GM19463 (cell line): ENCODE measurements at regions not wholly inside any gene's neighbourhood (a gene's known extent, or its start where the extent isn't known, plus 50 kb on each side); places are given as distances from the start of the nearest gene placed in this dataset.

Source experiments
- ATAC-seq: cut with Tn5 transposase; IDR thresholded peaks from one replicate; pipeline ENCODE4 v1.9.1; 2021; ENCODE audit warnings: mild to moderate bottlenecking, moderate library complexity; ENCODE audit not compliant: unreplicated experiment

GRCh38 chr1:59046730-59047157 is 250.2 kb upstream of the FGGY start:
- peak; percentile 97 for ATAC-seq

- no peak for ATAC-seq
Measured at GRCh38 chr1:59051007-59051406, 245.9 kb upstream of the FGGY start.

DNA sequence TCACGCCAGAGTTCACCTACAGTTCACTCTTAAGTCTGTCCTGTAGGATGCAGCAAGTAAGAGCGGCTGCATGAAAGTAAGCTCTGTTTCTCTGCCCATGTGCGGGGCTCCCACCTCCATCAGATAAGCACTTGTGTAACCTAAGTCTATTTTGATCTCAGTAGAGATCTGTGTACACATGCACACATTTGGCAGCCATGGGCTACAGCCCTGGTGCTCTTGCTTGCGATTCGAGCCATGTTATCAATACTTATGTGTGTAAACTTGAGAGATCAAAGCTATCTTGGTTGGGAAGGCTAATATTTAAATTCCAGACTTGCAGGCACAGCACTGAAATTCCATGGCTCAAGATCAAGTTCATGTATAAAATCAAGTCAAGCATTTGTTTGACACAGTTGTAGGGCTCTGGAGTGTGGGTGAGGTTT is 244.7 kb upstream of the FGGY start:
- ATAC-seq: no peak

GRCh38 chr1:59054172-59054571 is 242.7 kb upstream of the FGGY start:
- no peak for ATAC-seq

- no peak for ATAC-seq
Measured at GRCh38 chr1:59055908-59056719, 240.8 kb upstream of the FGGY start.

- ATAC-seq: no peak
Measured at GRCh38 chr1:59057211-59057694, 239.6 kb upstream of the FGGY start.

DNA sequence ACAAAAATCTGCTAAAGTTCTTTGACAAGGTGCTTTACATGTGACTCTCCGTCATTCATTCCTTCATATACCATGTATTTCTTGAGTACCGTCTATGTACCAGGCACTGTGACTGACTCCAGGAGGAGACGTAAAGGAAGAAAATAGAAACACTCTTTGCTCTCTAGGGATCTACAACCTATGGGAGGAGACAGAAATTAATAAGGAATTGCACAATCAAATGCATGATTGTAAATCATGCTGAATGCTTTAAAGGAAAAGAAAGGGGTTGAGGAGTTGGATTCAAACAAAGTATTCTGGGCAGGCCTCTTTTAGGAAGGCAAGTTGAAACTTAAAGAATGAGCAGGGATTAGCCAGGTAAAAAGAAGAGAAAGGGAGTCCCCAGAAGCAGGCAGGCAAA is 239.1 kb upstream of the FGGY start:
- ATAC-seq: no peak

DNA sequence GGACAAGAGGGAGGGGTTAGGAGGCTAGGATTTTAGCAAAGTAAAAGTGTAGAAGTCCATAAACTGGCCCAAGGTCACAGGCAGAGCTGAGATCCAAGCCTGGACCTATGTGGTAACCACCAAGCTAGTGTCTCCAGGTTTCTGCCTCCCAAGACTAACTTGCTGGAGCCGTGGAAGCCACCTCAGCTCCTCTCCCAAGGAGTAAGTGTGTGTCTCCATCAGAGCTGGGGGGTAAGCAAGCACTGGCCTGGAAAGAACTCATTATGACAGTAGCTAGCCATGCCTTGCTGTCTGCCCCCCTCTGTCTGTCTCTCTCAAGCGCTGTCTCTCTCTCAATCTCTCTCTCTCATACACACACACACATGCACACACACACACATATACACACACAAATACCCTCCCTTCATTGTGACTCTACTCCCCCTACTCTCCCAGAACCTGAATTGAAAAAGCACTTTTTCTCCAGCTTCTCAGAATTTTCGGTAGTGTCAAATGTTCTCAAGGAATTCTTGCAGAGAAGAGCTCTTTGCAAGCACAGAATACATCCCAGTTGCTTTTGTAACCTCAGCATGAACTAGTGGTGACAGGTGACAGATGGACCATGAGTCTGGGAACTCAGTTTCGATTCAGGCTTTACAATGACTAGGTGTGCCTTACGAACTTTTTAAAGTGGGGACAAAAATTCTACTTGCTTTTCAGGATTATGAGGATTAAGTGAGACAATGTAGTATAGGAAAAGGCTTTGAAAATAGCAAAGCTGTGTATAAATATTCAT is 238.0 kb upstream of the FGGY start:
- no peak for ATAC-seq

- no peak for ATAC-seq
Measured at GRCh38 chr1:59061876-59062275, 235.0 kb upstream of the FGGY start.

- no peak for ATAC-seq
Measured at GRCh38 chr1:59062743-59063142, 234.2 kb upstream of the FGGY start.

DNA sequence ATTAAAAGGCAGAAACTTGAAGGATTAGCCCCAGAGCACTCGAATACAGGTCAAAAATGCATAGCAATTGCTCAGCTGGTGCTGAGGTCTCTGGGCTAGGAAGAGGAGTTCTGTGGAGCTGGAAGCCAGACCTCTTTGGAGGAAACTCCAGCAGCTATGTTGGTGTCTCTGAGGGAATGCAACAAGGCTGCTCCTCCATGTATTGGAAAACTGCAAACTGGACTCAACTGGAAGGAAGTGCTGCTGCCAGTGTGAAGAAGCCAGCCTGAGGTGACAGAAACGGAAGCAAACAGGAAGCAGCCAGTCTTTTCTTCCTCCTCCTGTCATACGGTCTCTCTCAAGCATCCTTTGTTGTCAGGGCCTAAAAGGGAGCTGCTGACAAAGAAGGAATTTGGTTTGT is 233.4 kb upstream of the FGGY start:
- ATAC-seq: no peak

GRCh38 chr1:59064592-59064991 is 232.3 kb upstream of the FGGY start:
- ATAC-seq: no peak

- ATAC-seq: no peak
Measured at GRCh38 chr1:59066236-59066635, 230.7 kb upstream of the FGGY start.

- no peak for ATAC-seq
Measured at GRCh38 chr1:59070610-59071009, 226.3 kb upstream of the FGGY start.

DNA sequence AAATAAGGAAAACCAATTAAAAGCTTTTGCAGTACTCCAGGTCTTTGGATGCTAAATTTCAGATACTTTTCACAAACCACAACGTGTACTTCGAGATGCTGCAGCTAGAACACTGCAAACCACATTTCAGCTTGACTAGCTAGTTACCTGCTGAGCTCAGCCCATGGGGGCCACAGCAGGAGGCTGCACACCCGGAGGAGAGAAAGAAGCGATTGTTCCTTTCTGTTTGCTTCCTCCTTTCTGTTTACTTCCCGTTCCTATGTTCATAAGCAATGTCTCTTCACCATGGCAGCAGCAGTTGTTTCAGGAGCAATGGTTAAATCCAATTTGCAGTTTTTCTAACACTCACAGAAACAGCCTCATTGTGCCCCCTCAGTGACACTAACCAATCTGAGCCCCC is 225.6 kb upstream of the FGGY start:
- ATAC-seq: no peak

- no peak for ATAC-seq
Measured at GRCh38 chr1:59071876-59072582, 224.9 kb upstream of the FGGY start.

DNA sequence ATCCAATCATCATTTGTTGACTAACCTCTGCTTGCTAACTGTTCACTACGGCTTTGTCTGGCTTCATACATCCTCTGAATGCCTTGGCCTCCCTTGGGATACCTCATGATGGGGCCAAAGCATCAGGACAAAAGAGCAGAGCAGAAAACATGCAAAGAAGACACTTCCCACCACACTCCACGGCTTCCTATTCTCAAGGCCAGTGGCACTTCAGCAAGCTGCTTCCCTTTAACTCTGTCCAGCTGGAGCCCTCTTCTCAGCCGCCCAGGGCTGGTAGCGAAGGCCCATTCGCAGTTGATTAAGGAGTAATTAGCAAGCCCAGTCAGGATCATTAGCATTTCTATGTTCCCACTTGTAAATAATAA is 224.3 kb upstream of the FGGY start:
- ATAC-seq: no peak

- ATAC-seq: no peak
Measured at GRCh38 chr1:59074598-59074997, 222.3 kb upstream of the FGGY start.

- ATAC-seq: no peak
Measured at GRCh38 chr1:59075021-59075420, 221.9 kb upstream of the FGGY start.

GRCh38 chr1:59076612-59077011 is 220.3 kb upstream of the FGGY start:
- ATAC-seq: no peak

GRCh38 chr1:59077466-59078069 is 219.3 kb upstream of the FGGY start:
- ATAC-seq: no peak
